Kidney (tissue), 13 donors: ENCODE measurements at regions not wholly inside any gene's neighbourhood (a gene's known extent, or its start where the extent isn't known, plus 50 kb on each side); places are given as distances from the start of the nearest gene placed in this dataset.

Source experiments
- DNase-seq, 5 donors: peaks; one replicate each; pipeline ENCODE4 v3.0.0-alpha.2; 2013 to 2020
- FAIRE-seq: peaks from 2 replicates; lab custom pipeline; 2012; peaks lifted over from hg19 to GRCh38; lab: Jason Lieb, UNC
- H3K27ac ChIP-seq, 2 donors: one replicate each; pipeline ENCODE4 v1.7.0; 2013; ENCODE audit warnings: low read depth in 2 of 2, low read length in 2 of 2, inconsistent platforms in 1 of 2
- H3K27me3 ChIP-seq: one replicate; pipeline ENCODE4 v1.7.1; 2013; ENCODE audit warnings: low read length, inconsistent platforms; ENCODE audit not compliant: control insufficient read depth, insufficient read depth
- H3K36me3 ChIP-seq, 3 donors: one replicate each; pipeline versions ENCODE4 v1.7.0 to v1.7.1; 2013; ENCODE audit warnings: low read length in 3 of 3, control low read depth in 1 of 3, inconsistent platforms in 1 of 3; ENCODE audit not compliant: insufficient read depth in 3 of 3, control insufficient read depth in 2 of 3
- H3K4me1 ChIP-seq, 3 donors: one replicate each; pipeline versions ENCODE4 v1.7.0 to v1.7.1; 2013; ENCODE audit warnings: low read length in 3 of 3, inconsistent platforms in 1 of 3, low read depth in 1 of 3; ENCODE audit not compliant: control insufficient read depth in 2 of 3, insufficient read depth in 2 of 3
- H3K4me3 ChIP-seq, 3 donors: one replicate each; pipeline versions ENCODE4 v1.7.0 to v1.8.1; 2013; ENCODE audit warnings: low read length in 3 of 3, control low read depth in 1 of 3, inconsistent platforms in 1 of 3
- H3K9ac ChIP-seq, 3 donors: one replicate each; pipeline versions ENCODE4 v1.7.0 to v1.7.1; 2013; ENCODE audit warnings: low read length in 3 of 3, control low read depth in 1 of 3, inconsistent platforms in 1 of 3
- H3K9me3 ChIP-seq, 3 donors: one replicate each; pipeline versions ENCODE4 v1.7.0 to v1.7.1; 2013; ENCODE audit warnings: low read length in 3 of 3, control low read depth in 1 of 3, inconsistent platforms in 1 of 3; ENCODE audit not compliant: control insufficient read depth in 2 of 3, insufficient read depth in 1 of 3
- intact Hi-C: fragments of 100-400 bp; cut with DNase I; formaldehyde crosslinking; loops from one replicate; pipeline ENCODE4 v1.11.1; 2022
- TF ChIP-seq, protein P1 (sequence below): IDR thresholded peaks from 3 replicates; pipeline ENCODE4 v1.5.1; 2012; ENCODE audit warnings: mild to moderate bottlenecking, moderate library complexity, borderline replicate concordance; ENCODE audit not compliant: insufficient read depth; ENCODE audit errors: extremely low read depth
- donor health status: control.
- donor health status: control.
- donor health status: control.
- donor health status: control.
- donor health status: control.
- donor health status: DM: yes; HTN: yes; CAD: no.
- donor health status: Normal renal cell carcinoma (clear cell type).

GRCh38 chr2:216553482-216554240 lies 55.0 kb downstream of the RPL37A start:
- Histone ChIP-seq H3K27ac (no peak overlapping the region), H3K9me3 (no peaks in the 10 kb centered on the region), H3K36me3 (no peaks in the 10 kb centered on the region), H3K4me3 (no peak overlapping the region), H3K27me3 (no peaks in the 10 kb centered on the region), H3K4me1 (peaks cover 0 to 5% (median 0%) of the 10 kb centered on the region in 3 donors), H3K9ac (no peak overlapping the region)
- FAIRE-seq (no peak), DNase-seq (peak in 1 of 5 donors; percentile 50)
- TF ChIP-seq, protein P1, sequence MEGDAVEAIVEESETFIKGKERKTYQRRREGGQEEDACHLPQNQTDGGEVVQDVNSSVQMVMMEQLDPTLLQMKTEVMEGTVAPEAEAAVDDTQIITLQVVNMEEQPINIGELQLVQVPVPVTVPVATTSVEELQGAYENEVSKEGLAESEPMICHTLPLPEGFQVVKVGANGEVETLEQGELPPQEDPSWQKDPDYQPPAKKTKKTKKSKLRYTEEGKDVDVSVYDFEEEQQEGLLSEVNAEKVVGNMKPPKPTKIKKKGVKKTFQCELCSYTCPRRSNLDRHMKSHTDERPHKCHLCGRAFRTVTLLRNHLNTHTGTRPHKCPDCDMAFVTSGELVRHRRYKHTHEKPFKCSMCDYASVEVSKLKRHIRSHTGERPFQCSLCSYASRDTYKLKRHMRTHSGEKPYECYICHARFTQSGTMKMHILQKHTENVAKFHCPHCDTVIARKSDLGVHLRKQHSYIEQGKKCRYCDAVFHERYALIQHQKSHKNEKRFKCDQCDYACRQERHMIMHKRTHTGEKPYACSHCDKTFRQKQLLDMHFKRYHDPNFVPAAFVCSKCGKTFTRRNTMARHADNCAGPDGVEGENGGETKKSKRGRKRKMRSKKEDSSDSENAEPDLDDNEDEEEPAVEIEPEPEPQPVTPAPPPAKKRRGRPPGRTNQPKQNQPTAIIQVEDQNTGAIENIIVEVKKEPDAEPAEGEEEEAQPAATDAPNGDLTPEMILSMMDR = no peak
- intact Hi-C loops = no loop called here

GRCh38 chr2:216554286-216554685 lies 55.6 kb downstream of the RPL37A start:
- H3K9me3 ChIP-seq = no peaks in the 10 kb centered on the region
- H3K9ac ChIP-seq = no peak overlapping the region
- peaks cover 0 to 5% (median 0%) of the 10 kb centered on the region in 3 donors for H3K4me1 ChIP-seq
- DNase-seq (no peak), FAIRE-seq (no peak)
- intact Hi-C loops = no loop called here
- no peak overlapping the region for H3K27ac ChIP-seq
- H3K27me3 ChIP-seq = no peaks in the 10 kb centered on the region
- H3K36me3 ChIP-seq = no peaks in the 10 kb centered on the region
- H3K4me3 ChIP-seq = no peak overlapping the region
- TF ChIP-seq, protein P1 = no peak

DNA sequence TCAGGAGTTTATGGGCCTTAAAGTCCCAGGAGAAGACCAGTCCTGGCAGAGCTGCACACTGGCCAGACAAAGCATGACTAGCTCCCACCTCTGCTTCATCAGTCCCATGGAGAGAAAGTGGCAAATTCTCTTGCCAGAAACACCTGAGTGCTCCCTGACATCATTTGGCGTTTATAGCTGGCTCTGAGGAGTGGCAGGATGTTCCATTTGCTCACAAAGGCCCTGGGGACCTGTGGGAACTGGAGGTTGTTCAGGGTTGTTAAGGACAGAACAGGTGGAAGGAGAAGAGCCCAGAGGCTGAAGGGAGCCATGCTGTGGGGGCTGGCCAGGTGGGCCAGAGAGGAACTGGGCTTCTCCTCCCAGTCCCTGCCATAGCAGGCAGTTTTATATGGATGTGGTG lies 56.1 kb downstream of the RPL37A start:
- Histone ChIP-seq H3K9ac (no peak overlapping the region), H3K9me3 (no peaks in the 10 kb centered on the region), H3K4me3 (no peak overlapping the region), H3K4me1 (peaks cover 0 to 5% (median 0%) of the 10 kb centered on the region in 3 donors), H3K36me3 (no peaks in the 10 kb centered on the region), H3K27me3 (no peaks in the 10 kb centered on the region), H3K27ac (no peak overlapping the region)
- FAIRE-seq (no peak), DNase-seq (no peak)
- TF ChIP-seq, protein P1 = no peak
- intact Hi-C loops = no loop called here
